ENCODE measurements at regions not wholly inside any gene's neighbourhood (a gene's known extent, or its start where the extent isn't known, plus 50 kb on each side); places are given as distances from the start of the nearest gene placed in this dataset.

- H3K27ac ChIP-seq = no peak overlapping the region
- no peak for TF ChIP-seq ZFX (IDR thresholded peaks at IDR 0.05; ENCODE audit: borderline replicate concordance)
- no peak for TF ChIP-seq CTCF (IDR thresholded peaks at IDR 0.05)
Measured at GRCh38 chr12:58154359-58154758, 213.0 kb downstream of the ATP23 start.

GRCh38 chr12:58156697-58157096 lies 215.3 kb downstream of the ATP23 start:
- TF ChIP-seq CTCF (IDR thresholded peaks at IDR 0.05) = no peak
- TF ChIP-seq ZFX (IDR thresholded peaks at IDR 0.05; ENCODE audit: borderline replicate concordance) = no peak
- H3K27ac ChIP-seq = no peak overlapping the region

- H3K27ac ChIP-seq = no peak overlapping the region
- TF ChIP-seq CTCF (IDR thresholded peaks at IDR 0.05) = no peak
- no peak for TF ChIP-seq ZFX (IDR thresholded peaks at IDR 0.05; ENCODE audit: borderline replicate concordance)
Measured at GRCh38 chr12:58159941-58160340, 218.6 kb downstream of the ATP23 start.

GRCh38 chr12:58161773-58162172 lies 220.4 kb downstream of the ATP23 start:
- no peak for TF ChIP-seq CTCF (IDR thresholded peaks at IDR 0.05)
- TF ChIP-seq ZFX (IDR thresholded peaks at IDR 0.05; ENCODE audit: borderline replicate concordance) = no peak
- H3K27ac ChIP-seq = no peak overlapping the region

- TF ChIP-seq ZFX (IDR thresholded peaks at IDR 0.05; ENCODE audit: borderline replicate concordance) = no peak
- TF ChIP-seq CTCF (IDR thresholded peaks at IDR 0.05) = no peak
- H3K27ac ChIP-seq = no peak overlapping the region
Measured at GRCh38 chr12:58163021-58163420, 221.7 kb downstream of the ATP23 start.

GRCh38 chr12:58166643-58167042 lies 225.3 kb downstream of the ATP23 start:
- TF ChIP-seq ZFX (IDR thresholded peaks at IDR 0.05; ENCODE audit: borderline replicate concordance) (no peak), CTCF (IDR thresholded peaks at IDR 0.05) (no peak)
- no peak overlapping the region for H3K27ac ChIP-seq

- H3K27ac ChIP-seq = no peak overlapping the region
- TF ChIP-seq ZFX (IDR thresholded peaks at IDR 0.05; ENCODE audit: borderline replicate concordance) = no peak
- TF ChIP-seq CTCF (IDR thresholded peaks at IDR 0.05) = no peak
Measured at GRCh38 chr12:58167622-58168021, 226.3 kb downstream of the ATP23 start.
